RWPE1 (cell line): ENCODE measurements at regions not wholly inside any gene's neighbourhood (a gene's known extent, or its start where the extent isn't known, plus 50 kb on each side); places are given as distances from the start of the nearest gene placed in this dataset.

Experiments
- CTCF ChIA-PET: fragments of 350-600 bp; sonication (Branson Sonifier 250); formaldehyde crosslinking; extraction: SDS; loops from one replicate; lab custom pipeline; 2021; lab: Yijun Ruan, JAX
- POLR2A ChIA-PET: fragments of 400-600 bp; formaldehyde crosslinking; extraction: SDS; loops from one replicate; lab custom pipeline; 2020; ENCODE audit warnings: antibody characterized with exemption; ENCODE audit not compliant: low non-redundant PET; lab: Yijun Ruan, JAX
- DNase-seq: peaks from one replicate; pipeline ENCODE4 v3.0.0; 2012; ENCODE audit warnings: low spot score
- H3K27ac ChIP-seq: fragments of 450-650 bp; 2 replicates; pipeline ENCODE4 v1.5.1; 2017
- CTCF ChIP-seq: fragments of 450-650 bp; conservative IDR thresholded peaks from 2 replicates; pipeline ENCODE4 v1.5.1; 2017; ENCODE audit warnings: low read depth, mild to moderate bottlenecking

GRCh38 chr7:49481075-49481474 is 292.4 kb upstream of the VWC2 start:
- ChIA-PET POLR2A (no interaction called here), CTCF (no interaction called here)
- no peak overlapping the region for H3K27ac ChIP-seq
- DNase-seq = no peak
- no peak for TF ChIP-seq CTCF

GRCh38 chr7:49483142-49483541 is 290.3 kb upstream of the VWC2 start:
- ChIA-PET CTCF (interaction anchor here (0.6 kb wide), 1 partner anchor 313 kb away, joined by 3 read pairs; no protein-coding TSS in a partner anchor), POLR2A (no interaction called here)
- no peak overlapping the region for H3K27ac ChIP-seq
- no peak for TF ChIP-seq CTCF
- DNase-seq = no peak

GRCh38 chr7:49486974-49487829 is 286.2 kb upstream of the VWC2 start:
- ChIA-PET POLR2A (no interaction called here), CTCF (interaction anchor here (0.7 kb wide), 1 partner anchor 1019 kb away, joined by 3 read pairs; no protein-coding TSS in a partner anchor)
- no peak overlapping the region for H3K27ac ChIP-seq
- no peak for TF ChIP-seq CTCF
- DNase-seq = no peak

- CTCF ChIA-PET = no interaction called here
- H3K27ac ChIP-seq = no peak overlapping the region
- POLR2A ChIA-PET = no interaction called here
- no peak for DNase-seq
- no peak for TF ChIP-seq CTCF
Observed at GRCh38 chr7:49487830-49488140, 285.7 kb upstream of the VWC2 start.

- POLR2A ChIA-PET = no interaction called here
- CTCF ChIA-PET = no interaction called here
- TF ChIP-seq CTCF = no peak
- no peak overlapping the region for H3K27ac ChIP-seq
- DNase-seq = no peak
Observed at GRCh38 chr7:49488573-49488972, 284.9 kb upstream of the VWC2 start.

GRCh38 chr7:49497471-49497870 is 276.0 kb upstream of the VWC2 start:
- DNase-seq = no peak
- CTCF ChIA-PET = no interaction called here
- no peak for TF ChIP-seq CTCF
- no peak overlapping the region for H3K27ac ChIP-seq
- POLR2A ChIA-PET = no interaction called here
